ENCODE measurements at regions not wholly inside any gene's neighbourhood (a gene's known extent, or its start where the extent isn't known, plus 50 kb on each side); places are given as distances from the start of the nearest gene placed in this dataset. TPM values are rescaled to one million over a fixed set of nuclear protein-coding genes. Genes with fewer than 3 reads are reported as not detected.

DNA sequence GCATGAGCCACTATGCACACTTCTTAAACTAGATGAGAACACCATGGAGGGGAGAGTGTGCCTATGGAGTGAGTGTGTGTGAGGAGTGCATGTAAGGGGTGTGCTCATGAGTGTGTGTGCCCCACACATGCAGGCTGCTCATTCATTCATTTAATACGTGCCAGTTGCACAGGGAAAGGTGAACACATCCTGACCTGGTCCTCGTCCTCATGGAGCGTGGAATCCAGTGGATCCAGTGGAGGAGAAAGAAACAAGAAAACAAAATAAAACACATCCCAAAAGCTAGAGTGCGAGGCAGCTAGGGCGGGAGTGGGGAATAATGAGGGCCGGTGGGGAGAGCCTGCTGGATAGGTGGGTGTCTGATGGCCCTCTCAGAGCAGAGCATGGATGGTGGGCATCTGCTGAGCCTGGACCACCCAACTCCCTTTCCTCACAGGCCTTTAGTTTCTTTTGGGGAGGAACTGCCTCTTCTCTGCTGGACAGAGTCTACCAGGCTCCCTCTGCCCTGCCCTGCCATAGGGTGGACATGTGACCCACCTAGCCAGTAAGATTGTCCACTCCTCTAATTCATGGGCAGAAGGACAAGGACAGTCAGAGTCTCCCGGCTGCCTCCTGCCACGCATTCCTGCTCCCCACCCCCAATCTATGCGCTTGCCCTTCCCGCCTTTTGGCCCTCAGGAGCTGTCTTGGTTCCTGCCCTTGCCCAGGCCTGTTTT is 204.3 kb downstream of the RAB11FIP4 start:
- FAIRE-seq (no peak), DNase-seq (ENCODE audit: low spot score in 2 of 2) (no peak)

DNA sequence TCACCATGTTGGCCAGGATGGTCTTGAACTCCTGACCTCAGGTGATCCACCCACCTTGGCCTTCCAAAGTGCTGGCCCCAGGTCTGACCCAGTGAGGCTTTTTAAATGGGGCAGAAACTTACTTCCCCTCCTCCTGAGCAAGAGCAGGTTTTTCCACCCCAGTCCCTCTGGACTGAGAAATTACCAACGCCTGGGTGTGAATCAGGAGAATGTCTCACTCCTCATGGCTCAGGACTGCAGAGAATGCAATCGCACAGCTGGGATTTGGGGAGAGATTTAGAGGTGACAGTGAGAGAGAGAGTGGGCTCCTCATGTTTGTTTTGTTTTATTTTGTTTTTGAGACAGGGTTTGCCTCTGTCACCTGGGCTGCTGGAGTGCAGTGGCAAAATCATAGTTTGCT is 203.6 kb downstream of the RAB11FIP4 start:
- no peak for DNase-seq (ENCODE audit: low spot score in 2 of 2)
- FAIRE-seq, result no peak

DNA sequence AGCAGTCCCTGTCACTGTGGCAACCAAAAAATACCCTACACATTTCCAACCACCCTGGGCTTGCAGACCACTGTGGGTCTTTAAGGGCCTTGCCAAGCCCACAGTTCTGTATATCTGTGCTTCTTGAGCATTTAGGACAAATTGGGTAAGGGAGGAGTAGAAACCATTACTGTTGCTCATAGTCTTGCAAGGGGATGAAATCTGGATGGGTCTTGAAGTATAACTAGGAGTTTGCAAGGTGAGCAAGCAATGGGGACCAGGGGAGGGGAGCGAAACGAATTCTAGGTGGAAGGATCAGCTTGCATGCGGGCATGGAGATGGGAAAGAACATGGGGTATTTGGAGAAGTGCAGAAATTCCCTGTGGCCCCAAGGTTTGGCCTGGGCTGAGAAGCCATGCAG is 202.9 kb downstream of the RAB11FIP4 start:
- FAIRE-seq, result no peak
- no peak for DNase-seq (ENCODE audit: low spot score in 2 of 2)

DNA sequence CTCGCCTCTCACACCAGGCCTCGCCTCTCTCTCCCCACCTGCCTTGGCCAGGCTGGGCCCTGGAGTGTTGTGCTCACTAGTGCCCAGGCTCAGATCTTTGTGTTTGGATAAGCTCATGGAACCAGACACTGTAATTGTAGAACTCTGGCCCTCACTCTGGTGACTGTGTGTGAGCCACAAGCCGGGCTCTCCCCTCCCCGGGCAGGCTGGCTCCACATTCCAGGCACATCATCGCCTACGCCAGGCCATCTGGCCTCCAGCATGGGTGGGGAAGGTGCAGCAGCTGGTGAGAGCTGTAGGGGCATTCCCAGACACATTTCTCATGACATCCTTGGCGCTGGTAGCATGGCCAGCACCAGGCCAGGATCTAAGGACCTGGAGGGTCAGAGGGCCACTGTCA is 202.3 kb downstream of the RAB11FIP4 start:
- no peak for DNase-seq (ENCODE audit: low spot score in 2 of 2)
- FAIRE-seq, result no peak

DNA sequence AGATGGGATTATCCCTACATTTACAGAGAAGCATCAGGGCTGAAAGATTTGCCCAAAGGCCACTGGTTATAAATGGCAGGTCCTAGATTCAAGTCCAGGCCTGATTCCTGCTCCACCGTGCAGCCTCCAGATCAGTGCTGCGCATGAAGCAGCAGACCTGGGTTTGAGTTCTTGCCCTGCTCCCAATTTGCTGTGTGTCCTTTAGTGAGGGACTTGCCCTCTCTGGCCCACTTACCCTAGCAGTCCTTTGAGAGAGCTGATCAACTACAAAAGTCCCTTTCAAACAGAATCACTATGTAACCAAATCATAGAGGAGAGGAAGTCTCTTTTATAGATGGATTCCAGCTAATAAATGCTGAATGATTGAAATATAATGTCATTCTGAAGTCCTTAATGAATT is 200.4 kb downstream of the RAB11FIP4 start:
- DNase-seq (ENCODE audit: low spot score in 2 of 2), result no peak
- FAIRE-seq, result no peak

DNA sequence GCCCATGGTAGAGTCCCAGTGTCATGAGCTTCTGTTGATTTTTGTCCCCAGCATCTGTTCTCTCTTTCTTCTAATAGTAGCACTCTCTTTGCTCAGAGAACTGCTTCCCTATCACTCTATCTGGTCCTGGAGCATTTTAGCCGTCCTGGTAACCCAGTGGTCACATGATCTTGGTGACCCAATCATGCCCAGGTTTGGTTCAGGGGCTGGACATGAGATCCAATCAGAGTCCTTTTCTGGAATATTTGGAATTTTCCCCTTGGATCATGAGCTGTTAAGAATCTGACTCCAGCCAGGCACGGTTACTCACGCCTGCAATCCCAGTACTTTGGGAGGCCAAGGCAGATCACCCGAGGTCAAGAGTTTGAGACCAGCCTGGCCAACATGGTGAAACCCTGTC is 197.0 kb downstream of the RAB11FIP4 start:
- no peak for DNase-seq (ENCODE audit: low spot score in 2 of 2)
- FAIRE-seq, result no peak

DNA sequence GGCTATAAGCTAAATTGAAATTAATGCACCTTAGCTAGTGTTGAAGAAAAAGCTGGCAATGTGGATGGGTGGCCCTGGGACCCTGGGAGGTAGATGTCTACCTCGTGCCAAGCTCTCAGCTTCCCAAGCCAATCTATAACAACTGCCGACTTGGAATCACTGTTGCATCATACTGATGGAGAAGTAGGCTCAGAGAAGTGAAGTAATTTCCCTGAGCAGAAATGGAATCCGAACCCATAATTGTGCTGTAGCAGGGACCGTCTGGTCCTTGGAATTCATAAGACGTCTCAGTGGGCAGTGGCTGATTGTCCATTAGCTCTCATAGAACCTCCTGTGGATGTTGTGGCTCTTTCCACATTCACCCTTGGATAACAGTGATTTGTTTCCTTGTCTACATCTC is 196.6 kb downstream of the RAB11FIP4 start:
- no peak for FAIRE-seq
- DNase-seq (ENCODE audit: low spot score in 2 of 2), result no peak

Small RNAs in the stretch of these regions (small RNA-seq; reads per million reads assigned to genes)
- gene AC007923.3 (not detected), gene RNU6-1134P (not detected)
